GF-D8 (cell line): ENCODE measurements at regions not wholly inside any gene's neighbourhood (a gene's known extent, or its start where the extent isn't known, plus 50 kb on each side); places are given as distances from the start of the nearest gene placed in this dataset.
"Not testable (repeated sequence)": the region's sequence is repeated elsewhere in the genome, so short reads cannot be mapped to it uniquely, and the experiment has no call there.

Experiments
- DNase-seq: peaks from one replicate; lab custom pipeline; 2025; lab: John Stamatoyannopoulos, UW

- DNase-seq, result no peak
Measured at GRCh38 chr10:117790179-117790578, 247.6 kb downstream of the EMX2 start.

GRCh38 chr10:117790621-117791020, 248.1 kb downstream of the EMX2 start:
- no peak for DNase-seq

GRCh38 chr10:117792214-117792613, 249.7 kb downstream of the EMX2 start:
- no peak for DNase-seq

- DNase-seq, result no peak
Measured at GRCh38 chr10:117796130-117796745, 250.5 kb downstream of the RAB11FIP2 start.

- DNase-seq, result no peak
Measured at GRCh38 chr10:117797296-117797695, 249.4 kb downstream of the RAB11FIP2 start.

GRCh38 chr10:117801691-117802090, 245.1 kb downstream of the RAB11FIP2 start:
- DNase-seq, result no peak

GRCh38 chr10:117804470-117805011, 242.2 kb downstream of the RAB11FIP2 start:
- no peak for DNase-seq

GRCh38 chr10:117805139-117805538, 241.6 kb downstream of the RAB11FIP2 start:
- DNase-seq, result no peak

GRCh38 chr10:117807441-117807840, 239.3 kb downstream of the RAB11FIP2 start:
- DNase-seq, result no peak

- DNase-seq, result not testable (repeated sequence)
Measured at GRCh38 chr10:117815816-117816215, 230.9 kb downstream of the RAB11FIP2 start.

GRCh38 chr10:117817116-117817515, 229.6 kb downstream of the RAB11FIP2 start:
- DNase-seq, result no peak

- no peak for DNase-seq
Measured at GRCh38 chr10:117818721-117819120, 228.0 kb downstream of the RAB11FIP2 start.

- DNase-seq, result no peak
Measured at GRCh38 chr10:117819304-117819703, 227.4 kb downstream of the RAB11FIP2 start.

GRCh38 chr10:117823980-117824379, 222.8 kb downstream of the RAB11FIP2 start:
- no peak for DNase-seq

GRCh38 chr10:117830205-117830604, 216.5 kb downstream of the RAB11FIP2 start:
- DNase-seq, result no peak

GRCh38 chr10:117830787-117831212, 215.9 kb downstream of the RAB11FIP2 start:
- DNase-seq, result no peak

- not testable (repeated sequence) for DNase-seq
Measured at GRCh38 chr10:117838500-117839498, 207.9 kb downstream of the RAB11FIP2 start.

GRCh38 chr10:117856426-117856825, 190.3 kb downstream of the RAB11FIP2 start:
- DNase-seq, result not testable (repeated sequence)

GRCh38 chr10:117860135-117860534, 186.6 kb downstream of the RAB11FIP2 start:
- no peak for DNase-seq

GRCh38 chr10:117860823-117861222, 185.9 kb downstream of the RAB11FIP2 start:
- DNase-seq, result no peak

- no peak for DNase-seq
Measured at GRCh38 chr10:117861329-117861728, 185.4 kb downstream of the RAB11FIP2 start.

- no peak for DNase-seq
Measured at GRCh38 chr10:117863771-117864170, 183.0 kb downstream of the RAB11FIP2 start.

- no peak for DNase-seq
Measured at GRCh38 chr10:117865945-117866344, 180.8 kb downstream of the RAB11FIP2 start.
